ENCODE measurements at regions not wholly inside any gene's neighbourhood (a gene's known extent, or its start where the extent isn't known, plus 50 kb on each side); places are given as distances from the start of the nearest gene placed in this dataset.

DNA sequence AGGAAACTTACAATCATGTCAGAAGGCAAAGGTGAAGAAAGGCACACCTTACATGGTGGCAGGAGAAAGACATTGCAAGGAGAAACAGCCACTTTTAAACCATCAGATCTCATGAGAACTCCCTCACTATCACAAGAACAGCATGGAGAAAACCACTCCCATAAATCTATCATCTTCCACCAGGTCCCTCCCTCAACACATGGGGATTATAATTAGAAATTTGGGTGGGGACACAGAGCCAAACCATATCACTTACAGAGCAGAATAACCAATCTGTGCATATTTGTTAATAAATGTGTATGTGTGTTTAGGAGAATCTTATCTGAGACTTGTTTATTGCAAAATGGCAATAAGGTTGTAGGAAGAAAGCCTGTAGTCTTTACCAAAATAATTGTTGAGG, 205.2 kb upstream of the ANO3 start:
- DNase-seq (ENCODE audit: low read depth) = no peak
- TF ChIP-seq, protein P1, sequence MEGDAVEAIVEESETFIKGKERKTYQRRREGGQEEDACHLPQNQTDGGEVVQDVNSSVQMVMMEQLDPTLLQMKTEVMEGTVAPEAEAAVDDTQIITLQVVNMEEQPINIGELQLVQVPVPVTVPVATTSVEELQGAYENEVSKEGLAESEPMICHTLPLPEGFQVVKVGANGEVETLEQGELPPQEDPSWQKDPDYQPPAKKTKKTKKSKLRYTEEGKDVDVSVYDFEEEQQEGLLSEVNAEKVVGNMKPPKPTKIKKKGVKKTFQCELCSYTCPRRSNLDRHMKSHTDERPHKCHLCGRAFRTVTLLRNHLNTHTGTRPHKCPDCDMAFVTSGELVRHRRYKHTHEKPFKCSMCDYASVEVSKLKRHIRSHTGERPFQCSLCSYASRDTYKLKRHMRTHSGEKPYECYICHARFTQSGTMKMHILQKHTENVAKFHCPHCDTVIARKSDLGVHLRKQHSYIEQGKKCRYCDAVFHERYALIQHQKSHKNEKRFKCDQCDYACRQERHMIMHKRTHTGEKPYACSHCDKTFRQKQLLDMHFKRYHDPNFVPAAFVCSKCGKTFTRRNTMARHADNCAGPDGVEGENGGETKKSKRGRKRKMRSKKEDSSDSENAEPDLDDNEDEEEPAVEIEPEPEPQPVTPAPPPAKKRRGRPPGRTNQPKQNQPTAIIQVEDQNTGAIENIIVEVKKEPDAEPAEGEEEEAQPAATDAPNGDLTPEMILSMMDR (IDR thresholded peaks at IDR 0.05; ENCODE audit: low read length, missing control alignments) = no peak
- H3K4me3 ChIP-seq (replicated peaks; ENCODE audit: low read depth, low read length) = no peak overlapping the region

DNA sequence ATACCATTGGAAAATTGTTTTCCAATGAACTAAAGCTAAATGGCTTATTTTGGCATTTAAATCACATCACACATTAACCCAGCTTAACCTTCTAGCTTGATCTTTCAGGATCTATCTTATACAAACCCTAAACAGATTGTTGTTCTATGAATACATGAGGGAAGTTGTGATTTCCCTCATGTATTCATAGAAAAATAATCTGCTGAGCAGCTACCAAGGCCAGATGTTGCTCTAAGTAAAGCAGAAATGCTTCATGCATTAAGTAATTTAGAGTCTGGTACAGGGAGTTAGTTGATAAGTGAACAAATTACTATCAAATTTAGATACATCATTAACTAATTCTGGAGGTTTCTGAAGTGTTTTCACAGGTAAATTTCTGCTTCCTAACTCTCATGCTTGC, 204.6 kb upstream of the ANO3 start:
- no peak overlapping the region for H3K4me3 ChIP-seq (replicated peaks; ENCODE audit: low read depth, low read length)
- TF ChIP-seq, protein P1 (IDR thresholded peaks at IDR 0.05; ENCODE audit: low read length, missing control alignments) = no peak
- DNase-seq (ENCODE audit: low read depth) = no peak

DNA sequence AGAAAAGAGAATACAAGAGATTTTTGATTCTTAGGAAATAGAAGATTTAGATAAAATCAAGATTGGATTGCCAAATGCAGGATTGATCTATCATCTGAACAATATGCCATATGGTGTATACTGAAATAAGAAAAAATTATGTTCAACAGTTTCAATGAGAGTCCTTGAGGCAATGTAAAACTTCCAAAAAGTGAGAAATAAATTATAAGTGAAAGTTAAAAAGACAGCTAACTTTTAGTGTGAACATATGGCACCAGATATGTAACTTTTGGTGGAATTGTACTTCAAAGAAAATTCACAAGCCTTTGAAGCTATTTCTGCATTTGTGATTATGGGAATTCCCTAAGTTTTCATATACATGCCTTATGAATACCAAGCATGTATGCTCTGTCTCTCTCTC, 200.5 kb upstream of the ANO3 start:
- TF ChIP-seq, protein P1 (IDR thresholded peaks at IDR 0.05; ENCODE audit: low read length, missing control alignments) = no peak
- H3K4me3 ChIP-seq (replicated peaks; ENCODE audit: low read depth, low read length) = no peak overlapping the region
- DNase-seq (ENCODE audit: low read depth) = no peak

DNA sequence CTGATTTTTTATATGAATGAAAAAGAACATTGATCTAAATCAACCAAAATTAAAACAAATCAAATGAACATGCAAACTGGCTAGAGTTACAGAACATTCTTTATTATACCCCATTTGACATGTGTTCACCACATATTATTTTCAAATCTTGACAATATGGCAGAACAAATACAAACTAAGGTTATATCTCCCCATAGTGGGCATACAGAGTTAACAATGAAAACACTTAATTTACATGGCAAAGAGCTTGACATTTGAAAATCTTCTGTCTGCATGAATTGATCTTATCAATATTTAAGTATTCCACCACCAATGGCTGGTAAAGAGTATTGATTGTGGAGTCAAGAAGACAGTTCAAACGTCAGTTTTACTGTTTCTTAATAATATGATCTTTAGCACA, 197.9 kb upstream of the ANO3 start:
- TF ChIP-seq, protein P1 (IDR thresholded peaks at IDR 0.05; ENCODE audit: low read length, missing control alignments) = no peak
- H3K4me3 ChIP-seq (replicated peaks; ENCODE audit: low read depth, low read length) = no peak overlapping the region
- no peak for DNase-seq (ENCODE audit: low read depth)

DNA sequence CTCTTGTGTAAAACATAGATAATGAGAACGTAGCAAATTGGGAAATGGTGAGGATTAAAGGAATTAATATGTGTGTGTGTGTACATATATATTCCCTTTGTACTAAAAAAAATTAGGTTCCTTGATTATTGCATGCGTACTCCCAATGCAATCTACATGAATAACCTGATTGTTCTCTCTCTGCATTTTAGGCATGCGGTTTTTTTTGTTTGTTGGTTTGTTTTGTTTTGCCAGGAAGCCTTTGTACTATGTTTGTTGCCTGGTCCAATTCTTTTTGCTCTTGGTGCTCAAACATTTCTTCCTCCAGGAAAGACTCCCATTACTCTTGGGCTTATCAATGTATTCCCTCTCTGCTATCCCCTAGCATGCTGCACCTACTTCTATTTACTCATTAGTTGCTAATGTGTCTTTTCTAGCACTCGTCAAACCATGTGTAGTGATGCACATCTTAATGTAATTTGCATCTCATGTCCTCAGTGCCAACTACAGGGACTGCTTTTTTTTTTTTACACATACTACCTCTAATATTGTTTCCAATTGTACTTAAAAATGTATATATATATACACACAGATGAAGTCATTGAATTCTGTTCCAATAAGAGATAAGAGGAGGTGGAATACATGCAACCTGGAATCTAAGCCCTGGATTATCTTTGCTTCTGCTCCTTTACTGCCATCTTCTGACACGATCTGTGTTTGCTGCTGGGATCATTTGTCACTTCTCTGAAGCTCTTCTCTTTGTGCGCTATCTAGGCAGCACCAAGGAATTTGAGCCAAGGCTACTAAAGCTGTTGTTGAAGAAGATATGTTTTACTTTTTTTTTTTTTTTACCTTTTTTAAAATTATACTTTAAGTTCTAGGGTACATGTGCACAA, 197.2 kb upstream of the ANO3 start:
- TF ChIP-seq, protein P1 (IDR thresholded peaks at IDR 0.05; ENCODE audit: low read length, missing control alignments) = peak; percentile 17
- H3K4me3 ChIP-seq (replicated peaks; ENCODE audit: low read depth, low read length) = no peak overlapping the region
- peak; percentile 31 for DNase-seq (ENCODE audit: low read depth)

DNA sequence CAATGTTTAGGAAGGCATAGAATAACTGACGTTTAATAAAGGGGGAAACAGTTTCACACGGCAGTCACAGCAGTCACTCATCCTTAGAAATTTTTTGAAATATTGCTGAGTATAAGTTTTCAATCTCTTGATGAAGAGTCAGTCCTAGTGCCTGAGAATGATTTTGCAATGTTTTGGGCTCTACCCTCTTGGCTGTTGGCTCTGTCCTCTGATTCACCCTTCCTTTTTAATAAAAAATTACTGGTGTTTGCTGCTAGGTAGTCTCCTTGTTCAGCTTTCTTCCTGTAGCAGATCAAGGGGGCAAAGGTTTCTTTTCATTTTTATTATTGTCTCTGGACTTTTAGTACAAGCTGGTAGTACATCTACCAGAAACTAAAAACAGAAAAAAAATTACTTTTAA, 194.3 kb upstream of the ANO3 start:
- TF ChIP-seq, protein P1 (IDR thresholded peaks at IDR 0.05; ENCODE audit: low read length, missing control alignments) = no peak
- DNase-seq (ENCODE audit: low read depth) = peak; percentile 25

DNA sequence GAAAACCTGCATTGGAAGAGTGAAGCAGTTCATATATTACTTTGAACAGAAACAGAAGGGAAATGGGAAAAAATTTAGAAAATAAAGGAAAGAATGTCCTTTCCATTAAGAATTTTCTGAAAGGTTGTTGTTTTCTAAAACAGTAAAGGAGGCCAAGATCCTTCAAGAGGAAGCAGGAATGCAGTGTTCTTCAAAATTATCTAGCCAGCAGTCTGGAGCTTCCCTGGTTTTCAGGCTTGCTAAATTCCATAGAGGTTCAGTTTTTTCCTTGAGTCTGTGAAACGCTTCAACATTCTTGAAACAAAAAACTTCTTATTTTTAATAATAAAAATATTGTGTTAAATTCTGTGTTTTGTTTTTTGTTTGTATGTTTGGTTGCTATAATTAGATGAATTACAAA, 189.0 kb upstream of the ANO3 start:
- no peak for DNase-seq (ENCODE audit: low read depth)
- TF ChIP-seq, protein P1 (IDR thresholded peaks at IDR 0.05; ENCODE audit: low read length, missing control alignments) = no peak
- H3K4me3 ChIP-seq (replicated peaks; ENCODE audit: low read depth, low read length) = no peak overlapping the region

More for the DNA sequence above, 194.3 kb upstream of the ANO3 start:
- no peak overlapping the region for H3K4me3 ChIP-seq (replicated peaks; ENCODE audit: low read depth, low read length)

All from fibroblast of pulmonary artery (primary cell).